GM21825 (cell line): ENCODE measurements at regions not wholly inside any gene's neighbourhood (a gene's known extent, or its start where the extent isn't known, plus 50 kb on each side); places are given as distances from the start of the nearest gene placed in this dataset.
"Not testable (repeated sequence)": the region's sequence is repeated elsewhere in the genome, so short reads cannot be mapped to it uniquely, and the experiment has no call there.

Experiments used
- ATAC-seq: cut with Tn5 transposase; IDR thresholded peaks from one replicate; pipeline ENCODE4 v1.9.1; 2021; ENCODE audit warnings: mild to moderate bottlenecking, moderate library complexity; ENCODE audit not compliant: unreplicated experiment

DNA sequence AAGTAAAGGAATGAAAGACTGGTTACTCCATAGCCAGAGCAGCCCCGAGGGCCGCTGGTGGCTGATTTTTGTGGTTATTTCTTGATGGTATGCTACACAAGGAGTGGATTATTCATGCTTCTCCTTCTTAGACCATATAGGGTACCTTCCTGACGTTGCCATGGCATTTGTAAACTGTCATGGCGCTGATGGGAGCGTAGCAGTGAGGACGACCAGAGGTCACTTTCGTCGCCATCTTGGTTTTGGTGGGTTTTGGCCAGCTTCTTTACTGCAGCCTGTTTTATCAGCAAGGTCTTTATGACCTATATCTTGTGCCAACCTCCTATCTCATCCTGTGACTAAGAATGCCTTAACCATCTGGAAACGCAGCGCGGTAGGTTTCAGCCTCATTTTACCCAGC lies 1187.6 kb upstream of the AUTS2 start:
- ATAC-seq: not testable (repeated sequence)

DNA sequence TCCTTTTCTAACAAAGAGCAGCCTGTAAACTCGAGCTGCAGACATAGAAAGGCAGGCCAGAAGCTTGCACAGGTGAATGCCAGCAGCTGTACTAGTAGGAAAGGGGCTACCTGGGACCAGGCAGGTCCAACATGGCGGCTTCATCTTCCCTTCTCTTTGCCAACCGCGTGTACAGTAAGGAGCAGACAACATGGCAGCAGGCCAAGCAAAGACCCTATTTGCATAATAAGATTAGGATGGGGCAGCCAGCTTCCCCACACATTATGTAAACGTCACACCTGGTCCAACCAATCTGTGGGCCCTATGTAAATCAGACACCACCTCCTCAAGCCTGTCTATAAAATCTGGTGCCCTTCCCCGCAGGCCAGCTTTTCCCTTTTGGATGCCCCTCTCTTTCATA lies 1186.5 kb upstream of the AUTS2 start:
- no peak for ATAC-seq

DNA sequence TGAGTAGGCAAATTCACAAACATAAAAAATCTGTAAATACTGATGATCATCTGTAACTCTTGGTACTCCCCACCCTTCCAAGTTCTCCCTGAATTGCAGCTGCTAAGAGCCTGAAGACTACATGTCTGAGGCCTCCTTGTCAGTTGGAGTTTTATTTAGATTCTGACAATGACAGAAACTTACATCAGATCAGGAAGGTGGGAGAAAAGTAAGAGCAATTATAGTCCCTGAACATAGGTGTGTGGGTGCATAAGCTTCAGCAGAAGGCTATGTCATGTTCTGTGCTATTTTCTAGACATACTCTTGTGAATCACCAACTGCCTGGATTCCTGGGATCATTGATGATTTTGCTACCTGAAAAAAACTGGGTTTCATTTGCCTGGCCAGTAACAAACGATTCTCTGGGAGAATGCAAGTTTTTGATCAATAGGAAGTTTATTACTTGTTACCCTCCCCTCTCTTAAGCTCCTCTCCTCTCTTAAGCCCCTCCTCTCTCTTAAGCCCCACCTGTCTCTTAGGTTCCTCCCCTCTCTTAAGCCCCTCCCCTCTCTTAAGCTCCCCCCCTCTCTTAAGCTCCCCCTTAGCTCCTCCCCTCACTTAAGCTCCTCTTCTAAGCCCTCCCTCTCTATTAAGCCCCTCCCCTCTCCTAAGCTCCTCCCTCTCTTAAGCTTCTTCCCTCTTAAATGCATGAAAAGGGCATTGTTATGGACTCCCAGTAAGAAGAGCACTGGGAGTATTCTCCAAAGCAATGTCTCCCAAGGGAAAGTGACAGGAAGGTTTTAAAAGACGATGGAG lies 1183.4 kb upstream of the AUTS2 start:
- ATAC-seq: no peak

DNA sequence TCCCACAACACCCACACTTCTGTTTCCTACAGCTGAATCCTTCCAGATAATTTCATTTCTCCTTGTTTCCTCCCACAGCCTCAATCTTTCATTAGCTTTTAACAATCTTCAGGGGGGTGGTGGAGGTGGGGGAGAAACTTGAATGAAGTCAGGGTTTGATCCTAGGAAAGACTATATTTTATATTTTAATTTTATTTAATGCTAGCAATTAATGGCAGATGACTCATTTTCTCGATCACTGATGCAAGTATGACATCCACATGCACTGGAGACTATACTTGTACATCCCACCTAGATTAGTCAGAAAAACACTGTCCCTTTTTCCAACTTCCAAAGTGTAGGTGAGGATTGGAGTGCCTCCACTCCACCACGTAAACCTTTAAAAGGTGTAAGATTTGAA lies 1181.3 kb upstream of the AUTS2 start:
- ATAC-seq: no peak

DNA sequence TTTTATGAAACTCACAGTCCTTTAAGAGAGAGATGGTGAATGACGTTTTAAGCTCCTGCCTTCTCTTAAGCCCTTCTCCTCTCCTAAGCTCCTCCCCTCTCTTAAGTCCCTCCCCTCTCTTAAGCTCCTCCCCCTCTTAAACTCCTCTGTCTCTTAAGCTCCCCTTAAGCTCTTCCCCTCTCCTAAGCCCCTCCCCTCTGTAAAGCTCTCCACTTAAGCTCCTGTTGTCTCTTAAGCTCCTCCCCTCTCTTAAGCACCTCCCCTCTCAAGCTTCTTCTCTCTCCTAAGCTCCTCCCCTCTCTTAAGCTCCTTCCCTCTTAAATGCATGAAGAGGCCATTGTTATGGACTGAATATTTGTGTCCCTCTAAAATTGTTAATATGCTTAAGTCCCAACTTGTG lies 1180.6 kb upstream of the AUTS2 start:
- no peak for ATAC-seq

DNA sequence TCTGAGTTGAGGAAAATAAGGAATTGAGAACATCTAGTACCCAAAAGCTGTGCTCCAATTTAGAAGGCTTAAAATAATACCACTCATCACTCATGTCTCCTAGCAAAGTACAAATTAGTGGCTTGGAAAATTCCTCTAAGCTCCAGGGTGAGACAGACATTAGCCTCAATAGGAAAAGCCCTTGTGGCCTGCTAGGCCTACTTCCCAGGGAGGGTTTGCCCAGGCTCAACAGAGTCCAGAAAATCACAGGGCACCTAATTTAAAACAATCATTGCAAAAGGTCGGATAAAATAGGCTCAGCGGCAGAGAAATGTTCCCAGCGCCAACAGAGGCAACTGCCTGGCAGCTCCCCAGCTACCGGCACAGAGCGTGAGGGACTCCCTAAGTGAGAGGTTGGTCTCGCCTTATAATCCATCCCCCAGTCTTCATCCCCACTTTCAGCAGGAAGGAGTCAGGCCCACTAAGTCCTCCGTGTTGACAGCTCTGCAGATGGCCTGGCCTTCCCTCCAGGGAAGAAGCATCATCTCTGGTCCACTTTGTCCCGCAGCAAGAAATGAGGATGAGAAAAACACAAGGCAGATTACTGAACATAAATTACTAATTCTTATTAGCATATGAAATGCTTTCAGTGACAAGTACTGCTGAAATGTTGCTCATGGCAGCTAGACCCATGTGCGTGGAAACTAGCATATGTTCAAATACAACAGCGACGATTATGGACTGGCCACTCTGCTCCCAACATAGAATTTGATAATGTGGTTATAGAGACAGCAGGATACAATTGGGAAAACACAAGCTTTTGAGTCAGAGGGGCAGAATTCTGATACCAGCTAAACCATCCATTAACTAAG lies 1177.7 kb upstream of the AUTS2 start:
- no peak for ATAC-seq

DNA sequence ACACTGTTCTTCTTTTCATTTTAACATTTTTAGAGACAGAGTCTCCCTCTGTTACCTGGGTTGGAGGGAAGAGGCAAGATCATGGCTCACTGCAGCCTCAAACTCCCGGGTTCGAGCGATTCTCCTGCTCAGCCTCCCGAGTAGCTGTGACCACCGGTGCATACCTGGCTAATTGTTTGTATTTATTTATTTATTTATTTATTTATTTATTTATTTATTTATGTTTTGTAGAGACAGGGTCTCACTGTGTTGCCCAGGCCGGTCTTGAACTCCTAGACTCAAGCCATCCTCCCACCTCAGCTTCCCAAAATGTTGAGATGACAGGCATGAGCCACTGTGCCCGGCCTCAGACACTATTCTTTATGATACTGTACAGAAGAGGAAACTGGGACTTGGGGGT lies 1176.6 kb upstream of the AUTS2 start:
- no peak for ATAC-seq

DNA sequence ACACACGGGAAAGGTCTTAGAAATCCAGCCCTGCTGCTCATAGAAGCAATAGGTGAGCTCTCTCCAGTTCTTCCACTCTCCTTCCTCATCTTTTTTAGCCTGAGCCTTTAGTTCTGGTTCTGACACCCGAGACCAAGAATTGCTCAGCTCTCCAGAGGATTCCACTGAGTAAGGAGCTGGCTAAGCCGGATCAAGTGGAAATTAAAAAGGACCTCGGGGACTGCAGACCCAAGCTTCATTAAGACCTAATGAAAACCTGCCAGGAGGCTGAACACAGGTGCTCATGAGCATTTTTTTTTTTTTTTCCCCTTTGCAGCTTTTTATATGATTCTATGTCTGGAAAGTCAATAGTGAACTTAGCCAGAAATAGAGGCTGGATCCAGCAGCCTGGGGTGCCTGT lies 1176.0 kb upstream of the AUTS2 start:
- no peak for ATAC-seq

DNA sequence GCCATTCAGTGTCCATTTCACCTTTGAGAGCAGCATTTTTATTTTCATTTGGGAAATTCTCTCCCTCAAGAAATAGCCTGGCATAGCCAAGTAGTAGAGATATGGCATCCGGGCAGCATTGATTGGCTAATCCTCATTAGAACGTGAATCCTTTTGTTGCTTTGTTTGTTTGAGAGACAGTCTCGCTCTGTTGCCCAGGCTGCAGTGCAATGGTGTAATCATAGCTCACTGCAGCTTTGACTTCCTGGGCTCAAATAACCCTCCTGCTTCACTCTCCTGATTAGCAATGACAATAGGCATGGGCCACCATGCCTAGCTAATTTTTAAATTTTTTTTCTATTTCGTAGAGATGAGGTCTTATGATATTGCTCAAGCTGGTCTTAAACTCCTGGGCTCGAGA lies 1174.9 kb upstream of the AUTS2 start:
- ATAC-seq: no peak

DNA sequence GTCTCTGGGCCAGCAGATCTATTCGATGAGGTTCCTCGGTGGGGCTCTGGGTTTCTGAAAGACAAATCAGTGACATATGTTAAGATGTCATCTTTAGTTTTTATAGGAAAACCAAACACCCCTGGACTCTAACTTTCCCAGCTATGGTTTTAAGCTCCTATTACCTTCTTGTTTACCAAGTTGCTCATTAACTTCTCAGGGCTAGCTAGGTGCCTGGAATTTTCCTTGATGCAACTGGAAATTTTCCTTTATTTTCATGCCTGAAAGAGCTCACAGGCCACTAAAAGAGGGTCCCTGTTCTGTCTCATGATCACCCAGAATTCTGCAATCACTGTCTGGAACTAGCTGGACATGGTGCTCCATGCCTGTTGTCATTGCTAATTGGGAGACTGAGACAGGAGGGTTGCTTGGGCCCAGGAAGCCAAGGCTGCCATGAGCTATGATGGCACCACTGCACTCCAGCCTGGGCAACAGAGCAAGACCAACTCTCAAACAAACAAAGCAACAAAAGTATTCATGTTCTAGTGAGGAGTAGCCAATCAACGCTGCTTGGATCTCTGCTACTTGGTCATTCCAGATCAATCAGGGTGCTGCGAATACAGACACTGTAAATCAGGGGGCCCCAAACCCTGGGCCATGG lies 1173.5 kb upstream of the AUTS2 start:
- ATAC-seq: no peak

DNA sequence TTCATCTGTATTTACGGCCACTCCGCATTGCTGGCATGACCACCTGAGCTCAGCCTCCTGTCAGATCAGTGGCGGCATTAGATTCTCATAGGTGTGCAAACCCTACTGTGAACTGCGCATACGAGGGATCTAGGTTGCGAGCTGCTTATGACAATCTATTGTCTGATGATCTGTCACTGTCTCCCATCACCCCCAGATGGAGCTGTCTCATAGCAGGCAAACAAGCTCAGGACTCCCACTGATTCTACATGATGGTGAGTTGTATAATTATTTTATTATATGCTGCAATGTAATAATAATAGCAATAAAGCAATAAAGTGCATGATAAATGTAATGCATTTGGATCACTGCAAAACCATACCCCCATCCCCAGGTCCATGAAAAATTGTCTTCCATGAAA lies 1172.9 kb upstream of the AUTS2 start:
- no peak for ATAC-seq

DNA sequence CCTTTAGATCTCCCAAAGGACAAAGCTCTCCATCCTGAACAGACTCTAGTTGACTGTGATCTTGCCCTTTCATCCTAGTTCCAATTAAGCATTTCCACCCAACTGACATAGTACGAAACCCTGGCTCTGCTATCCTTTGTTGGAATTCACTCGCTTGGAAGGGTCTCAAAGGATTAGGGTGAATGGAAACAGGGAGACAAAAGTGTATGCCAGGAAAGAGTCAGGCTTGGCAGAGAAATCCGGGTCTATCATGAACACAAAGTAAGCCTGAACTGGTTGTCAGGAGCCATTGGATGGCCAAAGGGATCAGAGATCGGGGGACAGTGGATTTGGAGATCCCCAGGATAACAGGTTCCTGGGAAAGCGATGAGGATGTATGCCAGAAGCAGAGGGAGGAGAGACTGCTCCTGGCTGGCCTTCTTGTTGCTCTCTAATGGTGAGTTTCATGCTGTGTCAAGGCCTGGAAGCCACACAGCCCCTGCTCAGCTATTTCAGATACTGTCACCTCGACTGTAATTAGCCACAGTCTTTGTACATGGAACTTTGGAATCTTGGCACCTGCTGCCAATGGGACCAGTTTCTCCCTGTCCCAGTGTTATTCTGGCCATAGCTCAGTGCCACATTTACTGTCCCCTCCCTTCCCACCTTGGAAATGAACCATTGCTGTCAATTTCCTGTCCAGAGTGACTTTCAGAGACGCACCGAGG lies 1168.7 kb upstream of the AUTS2 start:
- no peak for ATAC-seq

DNA sequence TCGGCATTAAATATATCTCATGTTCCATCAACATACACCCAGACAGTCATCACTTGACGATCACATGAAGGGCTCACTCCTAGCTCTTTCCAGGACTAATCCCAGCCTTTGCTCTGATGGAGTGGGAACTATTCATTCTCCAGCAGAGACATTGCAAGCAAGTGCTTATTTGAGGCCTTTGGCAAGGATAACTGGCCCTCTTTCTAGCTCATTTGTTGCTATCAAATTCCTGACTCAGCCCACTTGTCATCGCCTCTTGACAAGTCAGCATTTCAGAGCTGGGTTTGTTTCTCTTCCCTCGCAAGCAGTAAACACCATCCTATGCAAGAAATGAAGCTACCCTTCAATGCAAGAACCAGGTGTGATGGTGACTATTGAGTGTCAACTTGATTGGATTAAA lies 1165.7 kb upstream of the AUTS2 start:
- ATAC-seq: no peak

DNA sequence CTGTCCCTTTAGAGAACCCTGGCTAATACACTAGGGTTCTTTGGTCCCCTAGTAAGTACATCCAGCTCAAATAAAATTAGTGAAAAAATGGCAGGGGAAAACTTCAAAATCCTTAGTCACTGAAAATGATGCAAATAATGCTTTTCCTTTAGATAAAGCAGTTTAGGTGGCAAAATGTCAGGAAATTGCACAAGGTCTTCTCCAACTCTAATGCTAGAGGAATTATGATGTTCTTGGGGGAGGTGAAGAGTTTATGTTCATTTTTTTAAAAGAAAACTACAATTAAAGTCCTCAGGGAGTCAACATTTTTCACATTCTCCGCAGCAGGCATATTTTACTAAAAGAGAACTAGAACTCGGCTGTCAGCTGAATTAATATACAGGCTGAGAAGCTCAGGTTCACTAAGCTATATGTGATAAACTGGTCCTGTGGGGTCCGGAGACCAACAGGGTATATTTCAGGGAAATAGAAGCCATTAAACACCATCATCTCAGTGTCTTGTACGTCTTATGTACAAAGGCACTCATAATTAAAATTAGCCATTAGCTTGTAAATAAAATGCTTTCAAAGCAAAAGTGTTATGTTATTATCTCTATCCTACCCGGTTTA lies 1164.7 kb upstream of the AUTS2 start:
- no peak for ATAC-seq

DNA sequence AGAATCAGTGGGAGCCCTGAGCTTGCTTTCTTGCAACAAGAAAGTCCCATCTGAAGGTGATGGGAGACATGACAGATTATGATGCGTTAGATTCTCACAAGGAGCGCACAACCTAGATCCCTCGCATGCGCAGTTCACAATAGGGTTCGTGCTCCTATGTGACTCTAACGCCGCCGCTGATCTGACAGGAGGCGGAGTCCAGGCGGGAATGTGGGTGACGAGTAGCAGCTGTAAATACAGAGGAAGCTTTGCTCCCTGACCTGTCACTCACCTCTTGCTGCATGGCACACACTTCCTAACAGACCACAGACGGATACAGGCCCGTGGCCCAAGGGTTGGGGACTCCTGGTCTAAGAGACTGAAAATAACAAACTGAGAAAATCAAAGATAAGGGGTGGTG lies 1163.4 kb upstream of the AUTS2 start:
- ATAC-seq: no peak

DNA sequence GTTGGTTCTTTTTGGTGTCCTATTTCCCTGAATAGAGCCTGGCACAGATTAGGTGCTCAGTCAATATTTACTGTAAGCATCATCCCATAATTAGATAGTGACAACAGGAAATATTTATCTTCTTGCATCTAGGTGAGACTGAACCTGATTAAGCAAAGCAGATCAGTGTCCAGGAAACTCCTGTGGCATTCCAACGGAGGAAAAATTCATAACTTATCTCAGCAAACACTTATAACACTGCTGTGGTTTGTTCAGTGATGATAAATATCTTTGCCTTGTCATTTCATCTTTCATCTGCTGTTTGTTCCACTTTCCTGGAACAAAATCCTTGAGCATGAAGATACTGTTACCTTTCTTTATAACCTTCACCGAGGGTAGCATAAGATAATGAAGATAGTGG lies 1160.3 kb upstream of the AUTS2 start:
- no peak for ATAC-seq

DNA sequence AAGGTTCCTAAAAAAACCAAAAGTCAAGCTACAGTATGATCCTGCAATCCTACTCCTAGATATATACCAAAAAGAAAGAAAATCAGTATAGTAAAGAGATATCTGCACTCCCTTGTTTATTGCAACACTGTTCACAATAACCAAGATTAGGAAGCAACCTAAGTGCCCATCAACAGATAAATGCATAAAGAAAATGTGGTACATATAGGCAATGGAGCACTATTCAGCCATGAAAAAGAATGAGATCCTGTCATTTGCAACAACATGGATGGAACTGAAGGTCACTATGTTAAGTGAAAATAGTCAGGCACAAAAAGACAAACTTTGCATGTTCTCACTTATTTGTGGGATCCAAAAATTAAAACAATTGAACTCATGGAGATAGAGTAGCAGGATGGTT lies 1159.5 kb upstream of the AUTS2 start:
- ATAC-seq: no peak

DNA sequence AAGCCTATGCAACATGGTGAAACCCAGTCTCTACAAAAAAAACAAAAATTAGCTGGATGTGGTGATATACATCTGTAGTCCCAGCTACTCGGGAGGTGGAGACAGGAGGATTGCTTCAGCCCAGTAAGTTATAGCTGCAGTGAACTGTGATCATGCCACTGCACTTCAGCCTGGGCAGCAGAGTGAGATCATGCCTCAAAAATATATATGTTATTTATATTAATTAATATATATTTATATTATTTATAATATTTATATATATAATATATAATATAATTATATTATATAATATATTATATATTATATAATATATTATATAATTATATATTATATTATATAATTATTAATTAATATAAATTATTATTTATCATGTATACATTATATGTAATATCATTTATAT lies 1158.4 kb upstream of the AUTS2 start:
- ATAC-seq: no peak

DNA sequence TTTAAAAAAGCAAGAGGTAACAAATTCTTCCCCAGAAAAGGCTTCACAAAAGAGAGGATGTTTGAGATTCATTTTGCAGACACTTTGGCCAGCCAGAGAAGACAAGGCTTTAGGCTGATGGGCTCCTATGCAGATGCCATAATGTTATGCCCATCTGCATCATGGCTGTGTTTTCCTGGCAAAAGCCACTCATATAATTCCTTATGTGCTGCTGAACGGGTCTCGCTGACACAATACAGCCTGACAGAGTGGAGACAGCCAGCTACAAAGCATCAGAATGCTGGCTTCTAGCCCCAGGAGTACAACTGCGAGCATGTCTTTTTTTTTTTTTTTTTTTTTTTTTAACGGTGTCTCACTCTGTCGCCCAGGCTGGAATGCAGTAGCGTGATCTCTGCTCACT lies 1157.4 kb upstream of the AUTS2 start:
- no peak for ATAC-seq

DNA sequence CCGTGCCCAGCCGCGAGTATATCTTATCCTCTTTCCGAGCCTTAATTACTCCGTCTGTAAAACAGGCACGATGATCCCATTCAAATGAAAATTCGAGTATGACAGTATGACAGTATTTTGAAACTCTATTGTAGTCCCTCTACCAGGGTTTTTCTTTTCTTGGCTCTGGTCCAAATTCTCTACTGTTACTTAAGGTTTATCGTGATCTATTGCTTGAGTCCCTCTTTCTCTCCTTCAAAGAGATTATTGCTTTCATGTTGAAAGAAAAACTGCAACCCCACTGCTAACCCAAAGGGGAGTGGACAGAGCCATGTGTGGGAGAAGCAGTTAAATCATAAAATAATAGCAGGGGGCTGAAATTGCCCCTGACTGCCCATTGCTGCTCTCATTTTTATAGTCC lies 1156.6 kb upstream of the AUTS2 start:
- no peak for ATAC-seq
